ENCODE measurements at regions not wholly inside any gene's neighbourhood (a gene's known extent, or its start where the extent isn't known, plus 50 kb on each side); places are given as distances from the start of the nearest gene placed in this dataset.

DNA sequence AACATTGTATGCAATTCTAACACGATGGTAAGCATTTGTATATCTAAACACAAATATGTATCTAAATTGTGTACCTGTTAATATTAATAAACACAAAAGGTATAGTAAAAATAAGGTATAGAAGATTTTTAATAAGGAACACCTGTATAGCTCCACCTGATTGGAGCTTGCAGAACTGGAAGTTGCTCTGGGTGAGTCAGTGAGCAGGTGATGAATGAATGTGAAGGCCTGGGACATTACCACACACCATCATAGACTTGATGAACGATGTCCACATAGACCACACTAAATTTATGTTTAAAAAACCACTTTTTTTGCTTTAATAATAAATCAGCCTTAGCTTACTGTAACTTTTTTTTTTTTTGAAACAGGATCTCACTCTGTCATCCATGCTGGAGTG lies 97.6 kb upstream of the CLMP start:
- no peak overlapping the region for H2AFZ ChIP-seq (ENCODE audit: low read length)
- H3K4me2 ChIP-seq (ENCODE audit: low read depth, low read length): no peak overlapping the region

DNA sequence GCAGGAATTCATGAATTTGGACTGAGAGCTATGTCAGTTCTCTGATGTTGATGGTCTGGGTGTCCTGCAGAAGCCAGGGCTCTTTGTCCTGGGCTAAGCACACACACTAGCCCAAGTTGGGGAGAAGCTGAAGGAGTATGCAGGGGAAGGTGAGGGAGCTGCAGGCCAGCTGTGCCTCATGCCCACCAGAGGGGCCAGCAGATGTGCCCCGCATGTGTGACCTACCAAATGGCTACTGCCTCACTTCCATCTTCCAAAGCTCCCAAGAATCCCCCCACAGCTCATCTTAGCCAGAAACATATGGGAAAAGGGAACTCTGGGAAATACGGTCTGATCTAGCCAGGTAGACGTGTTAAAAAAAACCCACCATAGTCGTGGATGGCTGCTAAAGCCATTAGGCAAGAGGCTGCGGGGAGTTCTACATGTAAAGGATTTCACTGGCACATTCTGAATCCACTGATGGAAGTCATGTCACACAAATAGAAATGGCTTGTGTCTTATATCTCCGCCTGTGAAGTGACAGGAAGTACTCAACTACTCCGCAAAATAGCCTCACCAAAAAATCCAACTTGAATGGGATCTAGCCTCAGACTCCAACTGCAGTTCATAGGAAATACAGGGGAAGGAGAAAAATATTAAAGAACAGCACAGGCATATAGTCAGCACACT lies 96.3 kb upstream of the CLMP start:
- Histone ChIP-seq H3K27me3 (replicated peaks; ENCODE audit: insufficient read depth, low read length) (no peaks in the 10 kb centered on the region), H2AFZ (ENCODE audit: low read length) (no peak overlapping the region), H4K20me1 (ENCODE audit: insufficient read depth, low read length) (no peaks in the 10 kb centered on the region), H3K9me3 (replicated peaks; ENCODE audit: insufficient read depth, low read length) (no peaks in the 10 kb centered on the region), H3K36me3 (replicated peaks; ENCODE audit: insufficient read depth, low read length) (no peaks in the 10 kb centered on the region), H3K9ac (ENCODE audit: low read length) (no peak overlapping the region), H3K9me2 (replicated peaks; ENCODE audit: insufficient read depth, low read length) (no peaks in the 10 kb centered on the region), H3K4me1 (ENCODE audit: low read length) (no peaks in the 10 kb centered on the region), H3K4me2 (ENCODE audit: low read depth, low read length) (no peak overlapping the region), H3F3A (ENCODE audit: insufficient read depth, low read length) (no peaks in the 10 kb centered on the region), H3K79me2 (ENCODE audit: low read length) (no peaks in the 10 kb centered on the region), H3K4me3 (ENCODE audit: low read length) (no peak overlapping the region), H3K27ac (ENCODE audit: low read length) (no peak overlapping the region)
- DNase-seq: no peak
- TF ChIP-seq, protein P1, sequence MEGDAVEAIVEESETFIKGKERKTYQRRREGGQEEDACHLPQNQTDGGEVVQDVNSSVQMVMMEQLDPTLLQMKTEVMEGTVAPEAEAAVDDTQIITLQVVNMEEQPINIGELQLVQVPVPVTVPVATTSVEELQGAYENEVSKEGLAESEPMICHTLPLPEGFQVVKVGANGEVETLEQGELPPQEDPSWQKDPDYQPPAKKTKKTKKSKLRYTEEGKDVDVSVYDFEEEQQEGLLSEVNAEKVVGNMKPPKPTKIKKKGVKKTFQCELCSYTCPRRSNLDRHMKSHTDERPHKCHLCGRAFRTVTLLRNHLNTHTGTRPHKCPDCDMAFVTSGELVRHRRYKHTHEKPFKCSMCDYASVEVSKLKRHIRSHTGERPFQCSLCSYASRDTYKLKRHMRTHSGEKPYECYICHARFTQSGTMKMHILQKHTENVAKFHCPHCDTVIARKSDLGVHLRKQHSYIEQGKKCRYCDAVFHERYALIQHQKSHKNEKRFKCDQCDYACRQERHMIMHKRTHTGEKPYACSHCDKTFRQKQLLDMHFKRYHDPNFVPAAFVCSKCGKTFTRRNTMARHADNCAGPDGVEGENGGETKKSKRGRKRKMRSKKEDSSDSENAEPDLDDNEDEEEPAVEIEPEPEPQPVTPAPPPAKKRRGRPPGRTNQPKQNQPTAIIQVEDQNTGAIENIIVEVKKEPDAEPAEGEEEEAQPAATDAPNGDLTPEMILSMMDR (IDR thresholded peaks at IDR 0.05; ENCODE audit: low read length): no peak
- TF ChIP-seq EZH2phosphoT487 (IDR thresholded peaks at IDR 0.05; ENCODE audit: low read length) (no peak), EZH2 (optimal IDR thresholded peaks at IDR 0.05; ENCODE audit: low read depth, low read length) (no peak)

More for the DNA sequence above, 97.6 kb upstream of the CLMP start:
- Histone ChIP-seq H3K79me2 (ENCODE audit: low read length) (no peaks in the 10 kb centered on the region), H3F3A (ENCODE audit: insufficient read depth, low read length) (no peaks in the 10 kb centered on the region), H3K4me3 (ENCODE audit: low read length) (no peak overlapping the region), H3K36me3 (replicated peaks; ENCODE audit: insufficient read depth, low read length) (no peaks in the 10 kb centered on the region), H3K9ac (ENCODE audit: low read length) (no peak overlapping the region), H3K27ac (ENCODE audit: low read length) (no peak overlapping the region), H3K9me2 (replicated peaks; ENCODE audit: insufficient read depth, low read length) (no peaks in the 10 kb centered on the region), H3K9me3 (replicated peaks; ENCODE audit: insufficient read depth, low read length) (no peaks in the 10 kb centered on the region), H3K4me1 (ENCODE audit: low read length) (no peaks in the 10 kb centered on the region), H3K27me3 (replicated peaks; ENCODE audit: insufficient read depth, low read length) (no peaks in the 10 kb centered on the region), H4K20me1 (ENCODE audit: insufficient read depth, low read length) (no peaks in the 10 kb centered on the region)
- no peak for DNase-seq
- TF ChIP-seq EZH2 (optimal IDR thresholded peaks at IDR 0.05; ENCODE audit: low read depth, low read length) (no peak), EZH2phosphoT487 (IDR thresholded peaks at IDR 0.05; ENCODE audit: low read length) (no peak)
- TF ChIP-seq, protein P1 (IDR thresholded peaks at IDR 0.05; ENCODE audit: low read length): no peak

DNA sequence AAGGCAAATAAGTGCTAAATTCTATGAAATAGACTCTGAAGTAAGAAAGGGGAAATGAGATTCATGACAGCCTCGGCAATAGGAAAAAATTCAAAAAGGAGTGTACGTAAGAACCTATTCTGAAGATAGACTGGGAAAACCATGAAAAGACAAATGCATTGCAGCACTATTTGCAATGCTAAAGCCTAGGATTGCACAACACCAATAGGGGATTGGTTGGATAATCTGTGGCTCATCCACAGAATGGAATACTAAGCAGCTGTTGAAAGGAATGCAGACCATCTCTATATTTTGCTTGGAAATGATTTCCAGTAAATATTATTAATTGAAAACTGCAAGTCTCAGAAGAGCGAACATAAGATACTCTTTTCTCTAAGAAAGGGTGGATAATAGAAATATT lies 91.7 kb upstream of the CLMP start:
- Histone ChIP-seq H2AFZ (ENCODE audit: low read length) (no peak overlapping the region), H3K4me1 (ENCODE audit: low read length) (no peaks in the 10 kb centered on the region), H4K20me1 (ENCODE audit: insufficient read depth, low read length) (no peaks in the 10 kb centered on the region), H3K79me2 (ENCODE audit: low read length) (no peaks in the 10 kb centered on the region), H3K4me3 (ENCODE audit: low read length) (no peak overlapping the region), H3K27ac (ENCODE audit: low read length) (no peak overlapping the region), H3K4me2 (ENCODE audit: low read depth, low read length) (no peak overlapping the region), H3K9ac (ENCODE audit: low read length) (no peak overlapping the region), H3K36me3 (replicated peaks; ENCODE audit: insufficient read depth, low read length) (no peaks in the 10 kb centered on the region), H3F3A (ENCODE audit: insufficient read depth, low read length) (no peaks in the 10 kb centered on the region), H3K27me3 (replicated peaks; ENCODE audit: insufficient read depth, low read length) (no peaks in the 10 kb centered on the region), H3K9me3 (replicated peaks; ENCODE audit: insufficient read depth, low read length) (no peaks in the 10 kb centered on the region), H3K9me2 (replicated peaks; ENCODE audit: insufficient read depth, low read length) (no peaks in the 10 kb centered on the region)
- no peak for DNase-seq
- no peak for TF ChIP-seq EZH2 (optimal IDR thresholded peaks at IDR 0.05; ENCODE audit: low read depth, low read length)
- TF ChIP-seq EZH2phosphoT487 (IDR thresholded peaks at IDR 0.05; ENCODE audit: low read length): no peak
- TF ChIP-seq, protein P1 (IDR thresholded peaks at IDR 0.05; ENCODE audit: low read length): no peak

Data from MM.1S (cell line).